HUES6 (cell line): ENCODE measurements at regions not wholly inside any gene's neighbourhood (a gene's known extent, or its start where the extent isn't known, plus 50 kb on each side); places are given as distances from the start of the nearest gene placed in this dataset.

Source experiments
- H3K27ac ChIP-seq: 2 replicates; pipeline ENCODE4 v1.7.0; 2013; ENCODE audit warnings: low read depth, mild to moderate bottlenecking, low read length, inconsistent platforms
- H3K27me3 ChIP-seq: 2 replicates; pipeline ENCODE4 v1.6.1; 2013; ENCODE audit warnings: low read length; ENCODE audit not compliant: control insufficient read depth, insufficient read depth
- H3K36me3 ChIP-seq: 2 replicates; pipeline ENCODE4 v1.6.1; 2013; ENCODE audit warnings: low read length; ENCODE audit not compliant: control insufficient read depth, insufficient read depth
- H3K4me1 ChIP-seq: 2 replicates; pipeline ENCODE4 v1.6.1; 2013; ENCODE audit warnings: low read length; ENCODE audit not compliant: control insufficient read depth, insufficient read depth
- H3K4me3 ChIP-seq: 2 replicates; pipeline ENCODE4 v1.5.1; 2013; ENCODE audit warnings: low read depth, low read length
- H3K9ac ChIP-seq: one replicate; pipeline ENCODE4 v1.6.1; 2013; ENCODE audit warnings: mild to moderate bottlenecking, low read length
- H3K9me3 ChIP-seq: 2 replicates; pipeline ENCODE4 v1.6.1; 2013; ENCODE audit warnings: low read depth, low read length; ENCODE audit not compliant: control insufficient read depth, insufficient read depth

DNA sequence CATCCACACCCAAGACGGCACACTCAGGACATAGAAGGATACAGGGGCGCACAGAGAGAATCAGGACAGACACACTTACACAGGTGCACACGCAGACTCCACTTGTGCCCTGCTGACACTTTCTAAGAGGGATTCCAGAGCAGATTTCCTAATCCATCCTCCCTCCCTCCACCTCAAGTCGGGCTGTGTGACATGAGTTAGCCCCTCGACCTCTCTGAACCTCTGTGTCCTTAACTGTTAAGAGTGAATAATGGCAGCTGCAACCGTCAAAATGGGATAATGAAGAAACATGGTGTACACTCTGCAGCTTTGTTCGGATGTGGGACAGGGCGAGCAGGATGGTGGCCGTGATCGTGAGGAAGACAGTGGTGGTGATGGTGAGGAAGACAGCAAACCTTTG is 100.1 kb downstream of the CPN2 start:
- Histone ChIP-seq H3K27ac (no peak overlapping the region), H3K36me3 (no peaks in the 10 kb centered on the region), H3K9ac (no peak overlapping the region), H3K9me3 (no peaks in the 10 kb centered on the region), H3K27me3 (no peaks in the 10 kb centered on the region; the same call in 1 of the 2 replicates), H3K4me1 (peaks cover 21% of the 10 kb centered on the region), H3K4me3 (no peak overlapping the region)

DNA sequence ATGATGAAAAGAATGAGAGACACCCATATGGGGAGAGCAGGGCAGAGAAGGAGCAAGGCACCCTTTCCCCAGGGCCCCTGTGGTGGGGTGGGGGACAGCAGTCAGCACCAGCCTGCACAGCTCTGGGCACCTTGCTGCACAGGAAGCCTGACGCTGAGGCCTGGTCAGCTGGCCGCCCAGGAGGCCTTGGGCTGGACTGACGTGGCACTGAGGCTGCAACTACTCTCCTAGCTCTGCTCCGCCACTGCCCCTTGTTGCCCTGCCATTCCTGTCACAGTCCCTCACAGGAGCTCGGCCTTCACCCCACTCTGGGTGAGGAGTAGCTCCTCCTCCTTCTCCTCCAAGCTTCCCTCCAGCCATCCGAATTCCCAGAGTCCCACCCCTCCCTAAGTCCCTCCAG is 99.7 kb downstream of the CPN2 start:
- no peak overlapping the region for H3K27ac ChIP-seq
- H3K9me3 ChIP-seq: no peaks in the 10 kb centered on the region
- no peaks in the 10 kb centered on the region; the same call in 1 of the 2 replicates for H3K27me3 ChIP-seq
- H3K36me3 ChIP-seq: no peaks in the 10 kb centered on the region
- H3K9ac ChIP-seq: no peak overlapping the region
- H3K4me3 ChIP-seq: no peak overlapping the region
- peaks cover 21% of the 10 kb centered on the region for H3K4me1 ChIP-seq

DNA sequence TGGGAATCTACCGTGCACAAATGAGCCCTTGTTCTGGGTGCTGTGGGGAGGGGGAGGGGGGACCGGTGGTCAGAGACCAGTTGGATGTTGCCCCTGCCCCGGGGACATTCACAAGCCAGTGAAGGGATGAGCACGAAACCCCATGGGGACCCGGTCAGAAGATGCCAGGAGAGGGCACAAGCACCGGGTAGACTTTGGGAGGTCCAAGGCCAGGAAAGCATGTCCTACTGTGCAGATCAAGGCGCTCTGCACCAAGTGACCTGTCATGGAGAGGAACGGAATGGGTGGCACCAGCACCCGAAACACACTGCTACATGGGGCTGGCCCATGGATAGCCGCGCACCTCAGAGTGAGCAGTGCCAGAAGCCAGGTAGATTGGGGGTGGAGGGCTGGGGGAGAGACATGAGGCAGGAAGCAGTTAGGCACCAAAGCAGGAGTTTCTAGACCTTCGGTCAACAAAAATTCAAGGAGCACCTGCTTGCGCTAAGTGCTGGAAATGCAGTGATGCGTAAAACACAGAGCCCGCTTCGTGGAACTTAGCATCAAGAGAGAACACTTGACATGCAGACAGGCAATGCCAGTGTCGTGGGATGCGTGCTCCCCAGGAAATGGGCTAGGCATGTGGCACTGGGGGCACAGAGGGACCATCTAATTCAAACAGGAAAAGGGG is 99.1 kb downstream of the CPN2 start:
- Histone ChIP-seq H3K36me3 (no peaks in the 10 kb centered on the region), H3K9ac (no peak overlapping the region), H3K4me3 (no peak overlapping the region), H3K4me1 (peaks cover 18% of the 10 kb centered on the region), H3K9me3 (no peaks in the 10 kb centered on the region), H3K27ac (no peak overlapping the region), H3K27me3 (no peaks in the 10 kb centered on the region; the same call in 1 of the 2 replicates)

DNA sequence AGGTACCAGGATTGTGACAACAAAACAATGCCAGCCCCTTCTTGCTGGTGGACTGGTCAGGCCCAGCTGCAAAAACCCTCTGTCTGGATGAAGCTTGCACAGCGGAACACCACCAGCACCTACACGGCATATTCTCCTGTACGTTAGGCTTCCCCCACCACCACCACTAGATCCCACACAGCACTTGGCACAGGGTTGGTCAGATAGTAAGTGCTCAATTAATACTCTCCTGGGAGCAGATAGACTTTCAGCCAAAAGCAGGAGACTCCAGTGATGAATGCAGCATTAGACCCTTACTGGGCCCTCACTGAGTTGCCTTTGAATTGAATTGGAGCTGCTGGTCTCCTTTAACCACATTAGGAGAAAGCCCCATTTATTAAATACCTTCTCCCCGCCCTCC is 97.9 kb downstream of the CPN2 start:
- H3K4me3 ChIP-seq: no peak overlapping the region
- no peak overlapping the region for H3K27ac ChIP-seq
- H3K36me3 ChIP-seq: no peaks in the 10 kb centered on the region
- H3K4me1 ChIP-seq: peaks cover 13% of the 10 kb centered on the region
- H3K27me3 ChIP-seq: no peaks in the 10 kb centered on the region; the same call in 1 of the 2 replicates
- H3K9me3 ChIP-seq: peaks cover 6% of the 10 kb centered on the region
- no peak overlapping the region for H3K9ac ChIP-seq

DNA sequence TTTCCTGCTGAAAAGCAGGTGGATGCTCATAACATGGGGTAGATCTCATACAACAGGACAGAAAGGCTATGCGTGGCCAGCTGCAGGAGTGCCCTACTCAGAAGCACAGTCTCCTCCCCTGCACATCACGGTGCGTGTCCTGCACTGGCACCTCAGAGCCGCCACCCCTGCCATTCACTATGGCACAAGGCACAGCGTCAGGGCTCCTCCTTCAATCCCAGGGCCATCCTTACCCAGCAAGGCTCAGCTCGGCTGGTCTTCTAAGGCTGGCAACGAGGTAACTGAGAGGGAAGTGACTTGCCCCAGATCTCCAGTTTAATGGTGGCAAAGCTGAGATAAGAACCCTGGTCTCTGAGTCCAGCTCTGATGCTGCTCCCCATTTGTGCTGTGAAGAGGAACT is 97.1 kb downstream of the CPN2 start:
- peaks cover 10% of the 10 kb centered on the region for H3K9me3 ChIP-seq
- no peaks in the 10 kb centered on the region for H3K36me3 ChIP-seq
- H3K9ac ChIP-seq: no peak overlapping the region
- H3K27me3 ChIP-seq: no peaks in the 10 kb centered on the region; the same call in 1 of the 2 replicates
- no peak overlapping the region for H3K27ac ChIP-seq
- peaks cover 13% of the 10 kb centered on the region for H3K4me1 ChIP-seq
- no peak overlapping the region for H3K4me3 ChIP-seq

DNA sequence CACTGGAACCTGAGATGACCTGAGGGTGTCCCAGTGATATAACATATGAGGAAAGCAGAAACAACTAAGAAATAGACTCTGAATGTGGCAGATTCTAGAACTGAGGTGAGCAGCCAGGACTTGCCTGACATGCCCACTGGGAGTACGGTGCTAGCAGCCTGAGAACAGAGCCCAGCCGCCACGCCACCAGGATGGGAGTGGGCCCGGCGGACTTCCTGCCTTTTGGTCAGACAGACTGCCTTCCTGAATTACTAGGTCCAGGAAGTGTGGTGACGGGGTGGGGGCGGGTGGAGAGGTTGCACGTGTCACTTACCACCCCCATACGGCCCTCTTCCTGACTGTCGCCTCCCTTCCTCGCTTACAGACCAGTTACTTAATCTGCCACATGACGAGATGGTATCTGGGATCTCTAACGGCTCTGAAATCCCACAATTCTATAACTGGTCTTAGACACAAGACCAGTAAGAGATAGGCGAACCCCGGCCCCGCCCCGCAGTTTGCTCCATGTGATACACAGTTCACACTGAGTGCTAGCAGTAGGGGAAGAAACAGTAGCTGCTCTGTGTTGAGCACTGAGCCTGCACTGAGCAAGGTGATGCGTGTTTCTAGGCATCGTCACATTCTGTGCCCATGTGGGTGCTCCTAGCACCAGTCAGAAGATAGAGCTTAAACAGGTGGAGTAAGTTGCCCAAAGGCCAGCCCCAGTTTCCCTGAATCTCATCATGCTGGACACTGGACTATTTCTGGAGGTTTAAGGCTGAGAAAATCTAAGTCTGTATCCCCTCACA is 95.7 kb downstream of the CPN2 start:
- Histone ChIP-seq H3K27ac (no peak overlapping the region), H3K9ac (no peak overlapping the region)

DNA sequence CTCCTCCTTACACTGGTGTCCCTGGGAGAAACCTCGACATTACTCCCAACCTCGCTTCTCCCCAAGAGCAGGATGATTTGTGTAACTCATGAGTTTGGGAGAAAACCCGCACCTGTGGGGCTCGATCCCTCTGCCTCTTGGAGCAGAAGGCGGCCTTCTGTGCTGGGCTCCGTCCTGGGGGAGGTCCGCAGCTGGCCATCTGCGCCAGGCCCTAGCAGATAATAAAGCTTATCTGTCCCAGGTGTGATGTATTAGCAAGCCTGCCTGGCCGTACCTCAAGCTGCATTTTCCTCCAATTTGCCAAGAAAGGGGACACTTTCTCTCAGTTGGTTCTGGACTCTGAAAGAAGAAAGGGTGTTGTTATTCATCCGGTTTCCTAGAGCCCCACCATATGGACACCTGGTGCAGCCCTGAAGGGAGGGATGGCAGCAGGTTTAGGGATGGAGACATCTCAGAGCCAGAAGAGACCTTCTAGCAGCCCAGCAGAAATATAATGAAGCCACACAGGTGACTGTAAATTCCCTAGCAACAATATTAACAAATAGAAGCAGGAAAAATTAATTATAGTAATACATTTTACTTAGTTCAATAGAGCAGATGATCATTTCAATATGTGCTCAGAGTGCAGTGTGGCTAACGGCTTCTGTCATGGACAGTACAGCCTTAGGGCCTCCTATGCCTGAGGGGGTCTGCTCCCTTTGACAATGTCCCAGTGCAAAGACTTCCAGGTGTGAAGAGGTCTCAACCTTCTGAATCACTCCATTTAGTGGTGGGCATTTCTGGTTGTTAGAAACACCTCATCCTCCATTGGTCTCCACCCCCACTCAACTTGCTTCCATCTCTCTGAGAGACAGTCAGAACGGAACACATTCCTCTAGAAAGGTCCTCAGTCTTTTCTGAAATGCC is 94.8 kb downstream of the CPN2 start:
- peaks cover 13% of the 10 kb centered on the region for H3K4me1 ChIP-seq
- no peak overlapping the region for H3K27ac ChIP-seq
- peaks cover 10% of the 10 kb centered on the region for H3K9me3 ChIP-seq
- H3K9ac ChIP-seq: no peak overlapping the region
- H3K36me3 ChIP-seq: no peaks in the 10 kb centered on the region
- no peak overlapping the region for H3K4me3 ChIP-seq
- H3K27me3 ChIP-seq: no peaks in the 10 kb centered on the region; the same call in 1 of the 2 replicates

More for the DNA sequence above, 95.7 kb downstream of the CPN2 start:
- Histone ChIP-seq H3K36me3 (no peaks in the 10 kb centered on the region), H3K4me3 (no peak overlapping the region), H3K9me3 (peaks cover 10% of the 10 kb centered on the region), H3K4me1 (peaks cover 13% of the 10 kb centered on the region), H3K27me3 (no peaks in the 10 kb centered on the region; the same call in 1 of the 2 replicates)

DNA sequence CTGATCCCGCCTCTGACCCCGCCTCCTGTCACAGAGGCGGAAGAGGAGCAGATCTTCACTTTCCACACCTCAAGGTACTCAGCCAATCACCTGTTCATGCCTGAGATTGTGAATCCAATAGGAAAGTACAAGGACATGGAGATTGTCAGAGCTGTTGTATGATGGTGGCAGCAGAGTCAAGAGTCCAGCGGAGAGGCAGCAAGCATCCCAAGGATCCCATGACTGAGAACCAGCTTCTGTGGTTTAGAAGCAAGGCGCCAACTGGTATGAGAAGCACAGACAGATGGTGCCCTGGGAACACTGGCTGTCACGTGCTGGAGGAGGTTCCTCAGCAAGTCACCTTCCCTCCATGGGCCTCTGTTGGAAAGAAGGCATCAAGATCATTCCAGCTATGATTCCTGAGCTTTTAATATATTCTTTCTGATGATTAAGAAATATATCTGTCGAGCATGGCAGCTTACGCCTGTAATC is 93.9 kb downstream of the CPN2 start:
- H3K27ac ChIP-seq: no peak overlapping the region
- no peaks in the 10 kb centered on the region for H3K36me3 ChIP-seq
- H3K9ac ChIP-seq: no peak overlapping the region
- H3K9me3 ChIP-seq: peaks cover 10% of the 10 kb centered on the region
- H3K4me1 ChIP-seq: peaks cover 13% of the 10 kb centered on the region
- no peak overlapping the region for H3K4me3 ChIP-seq
- H3K27me3 ChIP-seq: no peaks in the 10 kb centered on the region; the same call in 1 of the 2 replicates

DNA sequence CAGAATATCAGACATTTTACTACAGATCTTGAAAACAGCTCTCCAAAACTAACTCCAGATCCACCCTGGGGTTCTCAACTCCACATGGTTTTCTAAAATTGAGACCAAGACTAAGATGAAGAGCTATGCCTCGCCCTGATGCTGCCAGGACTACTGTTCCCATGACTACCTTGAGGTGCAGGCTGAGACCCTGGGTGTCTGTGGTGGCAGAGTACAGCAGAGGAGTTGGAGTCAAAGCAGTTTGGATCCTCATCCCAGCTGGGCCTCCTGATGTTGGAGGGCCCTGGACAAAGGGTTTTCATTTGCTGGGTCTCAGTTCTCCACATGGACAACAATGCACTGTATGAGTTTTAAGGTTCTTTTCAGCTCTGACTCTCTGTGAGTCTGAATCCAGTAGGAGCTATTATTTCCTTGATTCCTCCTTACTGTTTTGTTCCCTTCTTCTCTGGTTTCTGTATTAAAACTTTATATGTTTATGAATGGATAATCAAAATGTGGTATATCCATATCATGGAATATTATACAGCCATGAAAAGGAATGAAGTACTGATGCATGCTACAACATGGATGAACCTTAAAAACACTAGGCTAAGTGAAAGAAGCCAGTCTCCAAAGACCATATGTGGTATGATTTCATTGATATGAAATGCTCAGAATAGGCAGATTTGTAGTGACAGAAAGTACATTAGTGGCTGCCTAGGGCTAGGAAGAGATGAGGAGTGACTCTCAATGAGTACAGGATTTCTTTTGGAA is 93.0 kb downstream of the CPN2 start:
- H3K9me3 ChIP-seq: peaks cover 10% of the 10 kb centered on the region
- H3K9ac ChIP-seq: no peak overlapping the region

More for the DNA sequence above, 93.0 kb downstream of the CPN2 start:
- Histone ChIP-seq H3K27ac (no peak overlapping the region), H3K4me1 (peaks cover 13% of the 10 kb centered on the region), H3K4me3 (no peak overlapping the region), H3K27me3 (no peaks in the 10 kb centered on the region), H3K36me3 (no peaks in the 10 kb centered on the region)
